ENCODE measurements at regions not wholly inside any gene's neighbourhood (a gene's known extent, or its start where the extent isn't known, plus 50 kb on each side); places are given as distances from the start of the nearest gene placed in this dataset.
"Not testable (repeated sequence)": the region's sequence is repeated elsewhere in the genome, so short reads cannot be mapped to it uniquely, and the experiment has no call there.

- FAIRE-seq (no peak), DNase-seq (ENCODE audit: insufficient read length, low spot score) (no peak)
- TF ChIP-seq SPI1 (IDR thresholded peaks at IDR 0.05; ENCODE audit: low read depth, low read length): no peak
- TF ChIP-seq PAX5 (IDR thresholded peaks at IDR 0.05; ENCODE audit: insufficient read depth, low read length, severe bottlenecking): no peak
- TF ChIP-seq POU2F2 (IDR thresholded peaks at IDR 0.05; ENCODE audit: low read depth, low read length): no peak
- TF ChIP-seq TAF1 (IDR thresholded peaks at IDR 0.05; ENCODE audit: low read depth, low read length): no peak
- no peak for TF ChIP-seq POLR2AphosphoS5 (IDR thresholded peaks at IDR 0.05; ENCODE audit: low read depth, low read length)
- no peak for TF ChIP-seq POLR2A (IDR thresholded peaks at IDR 0.05; ENCODE audit: low read depth, low read length)
Measured at GRCh38 chr7:149610441-149611011, 112.9 kb upstream of the ZNF746 start.

DNA sequence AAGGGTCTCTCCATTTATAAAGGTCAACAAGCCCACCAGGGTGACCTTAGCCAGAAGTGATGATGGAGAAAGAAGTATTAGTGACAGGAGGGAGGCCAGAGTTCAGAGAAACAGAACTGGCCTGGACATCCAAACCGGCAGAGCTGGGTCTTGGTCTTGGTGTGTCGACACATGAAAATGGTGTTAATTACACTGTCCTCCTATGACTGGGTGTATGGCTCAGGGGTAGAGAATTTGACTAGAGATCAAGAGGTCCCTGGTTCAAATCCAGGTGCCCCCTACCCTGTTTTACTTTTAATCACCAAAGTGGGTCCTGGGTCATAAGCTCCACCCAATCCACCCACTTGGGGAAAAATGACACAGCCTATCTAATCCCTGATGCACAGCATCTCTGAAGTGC is 110.6 kb upstream of the ZNF746 start:
- no peak for FAIRE-seq

GRCh38 chr7:149607683-149608082 is 110.1 kb upstream of the ZNF746 start:
- no peak for DNase-seq (ENCODE audit: insufficient read length, low spot score)
- no peak for FAIRE-seq
- TF ChIP-seq POU2F2 (IDR thresholded peaks at IDR 0.05; ENCODE audit: low read depth, low read length) (no peak), POLR2AphosphoS5 (IDR thresholded peaks at IDR 0.05; ENCODE audit: low read depth, low read length) (no peak), PAX5 (IDR thresholded peaks at IDR 0.05; ENCODE audit: insufficient read depth, low read length, severe bottlenecking) (no peak), TAF1 (IDR thresholded peaks at IDR 0.05; ENCODE audit: low read depth, low read length) (no peak), POLR2A (IDR thresholded peaks at IDR 0.05; ENCODE audit: low read depth, low read length) (no peak), SPI1 (IDR thresholded peaks at IDR 0.05; ENCODE audit: low read depth, low read length) (no peak)

More for the DNA sequence above, 110.6 kb upstream of the ZNF746 start:
- no peak for TF ChIP-seq POLR2AphosphoS5 (IDR thresholded peaks at IDR 0.05; ENCODE audit: low read depth, low read length)
- no peak for TF ChIP-seq TAF1 (IDR thresholded peaks at IDR 0.05; ENCODE audit: low read depth, low read length)
- no peak for TF ChIP-seq PAX5 (IDR thresholded peaks at IDR 0.05; ENCODE audit: insufficient read depth, low read length, severe bottlenecking)
- no peak for TF ChIP-seq SPI1 (IDR thresholded peaks at IDR 0.05; ENCODE audit: low read depth, low read length)
- no peak for TF ChIP-seq POU2F2 (IDR thresholded peaks at IDR 0.05; ENCODE audit: low read depth, low read length)
- TF ChIP-seq POLR2A (IDR thresholded peaks at IDR 0.05; ENCODE audit: low read depth, low read length): no peak
- DNase-seq (ENCODE audit: insufficient read length, low spot score): no peak

GRCh38 chr7:149606826-149607225 is 109.2 kb upstream of the ZNF746 start:
- TF ChIP-seq TAF1 (IDR thresholded peaks at IDR 0.05; ENCODE audit: low read depth, low read length): no peak
- TF ChIP-seq POLR2AphosphoS5 (IDR thresholded peaks at IDR 0.05; ENCODE audit: low read depth, low read length): no peak
- no peak for TF ChIP-seq SPI1 (IDR thresholded peaks at IDR 0.05; ENCODE audit: low read depth, low read length)
- no peak for TF ChIP-seq PAX5 (IDR thresholded peaks at IDR 0.05; ENCODE audit: insufficient read depth, low read length, severe bottlenecking)
- no peak for TF ChIP-seq POU2F2 (IDR thresholded peaks at IDR 0.05; ENCODE audit: low read depth, low read length)
- TF ChIP-seq POLR2A (IDR thresholded peaks at IDR 0.05; ENCODE audit: low read depth, low read length): no peak
- DNase-seq (ENCODE audit: insufficient read length, low spot score) (no peak), FAIRE-seq (no peak)

DNA sequence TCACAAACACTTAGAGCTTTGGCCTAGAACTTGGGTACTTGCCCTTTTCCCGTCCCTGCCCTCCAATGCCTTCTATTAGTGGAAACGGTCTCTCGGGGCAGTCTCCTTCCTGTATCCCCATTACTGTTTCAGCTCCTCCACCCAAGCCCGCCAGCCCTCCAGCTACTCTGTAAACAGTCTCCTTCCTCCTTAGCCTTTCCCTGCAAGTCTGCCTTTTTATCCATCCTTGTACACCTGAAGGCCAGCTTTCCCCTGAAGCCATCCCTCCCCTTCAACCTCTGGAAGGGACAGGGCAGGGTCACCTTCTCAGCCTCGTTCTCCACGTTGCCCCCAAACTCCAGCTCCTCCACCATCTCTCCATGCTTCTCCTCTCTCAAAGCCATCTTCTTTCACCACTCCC is 108.1 kb upstream of the ZNF746 start:
- FAIRE-seq (no peak), DNase-seq (ENCODE audit: insufficient read length, low spot score) (no peak)
- no peak for TF ChIP-seq POU2F2 (IDR thresholded peaks at IDR 0.05; ENCODE audit: low read depth, low read length)
- TF ChIP-seq TAF1 (IDR thresholded peaks at IDR 0.05; ENCODE audit: low read depth, low read length): no peak
- no peak for TF ChIP-seq PAX5 (IDR thresholded peaks at IDR 0.05; ENCODE audit: insufficient read depth, low read length, severe bottlenecking)
- no peak for TF ChIP-seq SPI1 (IDR thresholded peaks at IDR 0.05; ENCODE audit: low read depth, low read length)
- no peak for TF ChIP-seq POLR2AphosphoS5 (IDR thresholded peaks at IDR 0.05; ENCODE audit: low read depth, low read length)
- no peak for TF ChIP-seq POLR2A (IDR thresholded peaks at IDR 0.05; ENCODE audit: low read depth, low read length)

GRCh38 chr7:149604521-149604920 is 106.9 kb upstream of the ZNF746 start:
- FAIRE-seq (no peak), DNase-seq (ENCODE audit: insufficient read length, low spot score) (no peak)
- TF ChIP-seq POLR2AphosphoS5 (IDR thresholded peaks at IDR 0.05; ENCODE audit: low read depth, low read length) (no peak), POLR2A (IDR thresholded peaks at IDR 0.05; ENCODE audit: low read depth, low read length) (no peak), POU2F2 (IDR thresholded peaks at IDR 0.05; ENCODE audit: low read depth, low read length) (no peak), PAX5 (IDR thresholded peaks at IDR 0.05; ENCODE audit: insufficient read depth, low read length, severe bottlenecking) (no peak), TAF1 (IDR thresholded peaks at IDR 0.05; ENCODE audit: low read depth, low read length) (no peak), SPI1 (IDR thresholded peaks at IDR 0.05; ENCODE audit: low read depth, low read length) (no peak)

GRCh38 chr7:149600669-149601330 is 103.2 kb upstream of the ZNF746 start:
- FAIRE-seq (peak; percentile 61), DNase-seq (ENCODE audit: insufficient read length, low spot score) (peak; percentile 22)
- TF ChIP-seq SPI1 (IDR thresholded peaks at IDR 0.05; ENCODE audit: low read depth, low read length): peak; percentile 83
- TF ChIP-seq POLR2AphosphoS5 (IDR thresholded peaks at IDR 0.05; ENCODE audit: low read depth, low read length): peak; percentile 60
- 0 out of 2 replicates have a peak, but pooled peaks have one; percentile 50 for TF ChIP-seq POU2F2 (IDR thresholded peaks at IDR 0.05; ENCODE audit: low read depth, low read length)
- peak; percentile 56; the same call in 1 of the 2 replicates for TF ChIP-seq POLR2A (IDR thresholded peaks at IDR 0.05; ENCODE audit: low read depth, low read length)

GRCh38 chr7:149599636-149600206 is 102.1 kb upstream of the ZNF746 start:
- DNase-seq (ENCODE audit: insufficient read length, low spot score) (peak; percentile 15), FAIRE-seq (no peak)
- TF ChIP-seq SPI1 (IDR thresholded peaks at IDR 0.05; ENCODE audit: low read depth, low read length) (peak; percentile 14; the same call in 1 of the 2 replicates), TAF1 (IDR thresholded peaks at IDR 0.05; ENCODE audit: low read depth, low read length) (no peak), POLR2A (IDR thresholded peaks at IDR 0.05; ENCODE audit: low read depth, low read length) (no peak), PAX5 (IDR thresholded peaks at IDR 0.05; ENCODE audit: insufficient read depth, low read length, severe bottlenecking) (no peak), POLR2AphosphoS5 (IDR thresholded peaks at IDR 0.05; ENCODE audit: low read depth, low read length) (peak; percentile 30; the same call in 1 of the 2 replicates), POU2F2 (IDR thresholded peaks at IDR 0.05; ENCODE audit: low read depth, low read length) (no peak)

DNA sequence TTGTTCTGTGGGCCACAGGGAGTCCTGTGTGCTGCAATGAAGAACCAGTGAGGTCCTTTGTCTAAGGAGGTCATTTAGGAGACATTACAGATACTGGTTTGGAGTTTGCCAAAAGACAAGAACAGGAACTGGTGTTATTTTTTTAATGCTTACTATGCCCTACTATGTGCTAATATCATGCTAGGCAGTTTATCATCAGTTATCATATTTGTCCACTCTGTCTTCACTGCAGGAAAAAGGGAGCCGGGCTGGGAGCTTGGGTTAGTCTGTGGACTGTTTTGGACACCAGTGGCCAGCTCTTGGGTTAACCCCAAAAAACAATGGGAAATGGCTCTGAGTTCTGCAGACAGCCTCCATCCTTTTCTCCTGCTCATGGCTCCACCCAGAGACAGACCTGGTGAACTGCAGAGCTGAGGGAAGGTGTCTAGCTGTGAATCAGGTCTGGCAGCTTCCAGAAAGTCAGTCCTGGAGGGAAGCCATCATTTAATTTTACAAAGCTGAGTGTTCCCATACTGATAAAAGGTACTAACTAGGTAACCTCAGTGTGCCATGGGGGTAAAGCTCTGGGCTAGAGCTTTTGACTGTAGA is 101.2 kb upstream of the ZNF746 start:
- TF ChIP-seq POU2F2 (IDR thresholded peaks at IDR 0.05; ENCODE audit: low read depth, low read length) (no peak), SPI1 (IDR thresholded peaks at IDR 0.05; ENCODE audit: low read depth, low read length) (no peak), TAF1 (IDR thresholded peaks at IDR 0.05; ENCODE audit: low read depth, low read length) (no peak), PAX5 (IDR thresholded peaks at IDR 0.05; ENCODE audit: insufficient read depth, low read length, severe bottlenecking) (no peak), POLR2A (IDR thresholded peaks at IDR 0.05; ENCODE audit: low read depth, low read length) (no peak), POLR2AphosphoS5 (IDR thresholded peaks at IDR 0.05; ENCODE audit: low read depth, low read length) (no peak)
- FAIRE-seq (peak; percentile 63), DNase-seq (ENCODE audit: insufficient read length, low spot score) (peak; percentile 25)

- not testable (repeated sequence) for FAIRE-seq; DNase-seq (ENCODE audit: insufficient read length, low spot score)
Measured at GRCh38 chr7:149597789-149598188, 100.2 kb upstream of the ZNF746 start.

Data from GM12891 (cell line).